Spleen (tissue), 7 donors: ENCODE measurements at regions not wholly inside any gene's neighbourhood (a gene's known extent, or its start where the extent isn't known, plus 50 kb on each side); places are given as distances from the start of the nearest gene placed in this dataset.

Experiments used
- CTCF ChIP-seq, 11 experiments: fragments of 200-600 bp in 7 of 11; fragments of 450-650 bp in 4 of 11; sonication (generic) in 4 of 11; IDR thresholded peaks in 8 of 11; conservative IDR thresholded peaks in 3 of 11; 1 replicate in 7 of 11; 2 replicates in 4 of 11; pipeline versions ENCODE4 v1.4.0 to v1.8.0; 2016 to 2021; ENCODE audit warnings: antibody characterized with exemption in 11 of 11, inconsistent platforms in 4 of 11, mild to moderate bottlenecking in 1 of 11
- POLR2A ChIP-seq, 3 donors: fragments of 450-650 bp; IDR thresholded peaks; one replicate each; pipeline ENCODE4 v1.5.1; 2017; ENCODE audit warnings: antibody characterized with exemption in 3 of 3, mild to moderate bottlenecking in 1 of 3
- POLR2AphosphoS5 ChIP-seq, 3 donors: sonication (generic); formaldehyde crosslinking; IDR thresholded peaks; one replicate each; pipeline ENCODE4 v1.5.1; 2017; ENCODE audit warnings: antibody characterized with exemption in 3 of 3
- donor health status: DM: no; HTN: no; CAD: no; lungs with moderate emphysema.
- donor health status: DM: no; HTN: no; CAD: no.
- donor health status: DM: no; HTN: no; CAD: no.

GRCh38 chr14:27242874-27243273, 645.0 kb upstream of the NOVA1 start:
- TF ChIP-seq POLR2A (IDR thresholded peaks at IDR 0.05) (no peak), POLR2AphosphoS5 (IDR thresholded peaks at IDR 0.05) (no peak), CTCF (IDR thresholded peaks at IDR 0.05 in 8 of 11, conservative IDR thresholded peaks at IDR 0.05 in 3 of 11) (no peak)
